ENCODE measurements at regions not wholly inside any gene's neighbourhood (a gene's known extent, or its start where the extent isn't known, plus 50 kb on each side); places are given as distances from the start of the nearest gene placed in this dataset.
"Not testable (repeated sequence)": the region's sequence is repeated elsewhere in the genome, so short reads cannot be mapped to it uniquely, and the experiment has no call there.

GRCh38 chr6:22129751-22130150, 167.1 kb downstream of the PRL start:
- DNase-seq, result no peak

- DNase-seq, result no peak
These were observed 164.2 kb downstream of the PRL start for GRCh38 chr6:22132656-22133055.

DNA sequence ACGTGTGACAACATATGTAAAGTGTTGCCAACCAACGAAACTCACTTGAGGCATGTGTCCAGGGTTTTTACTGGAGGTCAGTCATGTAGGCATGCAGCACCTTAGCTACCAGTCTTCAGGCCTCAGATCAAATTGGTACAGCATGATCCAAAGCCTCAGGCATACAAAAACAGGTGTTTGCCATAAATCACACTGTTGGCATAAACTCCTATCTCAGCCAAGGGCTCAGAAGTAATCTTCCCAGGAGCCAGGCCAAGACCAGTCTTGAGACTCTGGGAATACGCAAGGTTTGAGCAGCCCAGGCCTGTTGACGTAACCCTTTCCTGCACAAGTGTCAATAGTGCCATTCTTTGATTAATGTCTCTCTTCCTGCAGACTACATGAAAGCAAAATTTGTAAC, 163.5 kb downstream of the PRL start:
- DNase-seq, result no peak

DNA sequence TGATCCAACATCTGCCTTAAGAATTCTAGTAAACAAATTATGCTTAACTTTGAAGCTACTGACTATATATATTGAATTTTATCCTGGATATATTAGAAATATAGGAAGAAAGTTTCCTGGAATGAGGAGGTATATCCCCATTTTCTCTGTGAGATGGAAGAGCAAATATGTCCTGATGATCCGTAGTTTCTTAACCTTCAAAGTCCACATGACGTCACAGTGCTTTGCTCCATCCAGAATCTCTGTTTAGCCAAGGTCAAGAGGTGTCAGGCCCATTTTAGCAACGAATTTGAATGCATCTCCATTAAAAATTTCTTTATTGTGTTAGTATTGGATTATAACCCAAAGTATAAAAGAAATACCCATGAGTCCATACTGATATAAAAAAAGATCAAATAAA, 162.5 kb downstream of the PRL start:
- DNase-seq, result no peak

DNA sequence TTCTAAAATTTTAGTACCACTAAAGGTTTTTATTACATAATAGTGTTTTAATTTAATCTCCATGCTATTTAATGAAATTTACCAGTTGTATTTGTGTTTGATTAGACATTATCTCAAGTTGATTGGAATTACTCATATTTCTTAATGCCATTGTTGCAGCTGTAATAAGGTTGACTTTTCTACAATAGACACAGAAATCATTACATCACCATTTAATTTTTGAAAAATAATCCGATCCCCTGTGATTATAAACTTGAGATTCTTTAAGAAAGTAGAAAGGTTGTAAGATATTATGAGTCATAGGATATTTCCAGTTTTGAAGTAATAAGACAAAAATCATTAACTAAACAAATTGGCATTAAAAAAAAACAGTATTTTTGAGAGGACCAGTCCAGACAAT, 161.4 kb downstream of the PRL start:
- DNase-seq, result no peak

- DNase-seq, result not testable (repeated sequence)
These were observed 156.1 kb downstream of the PRL start for GRCh38 chr6:22140736-22141135.

GRCh38 chr6:22141241-22141745, 155.5 kb downstream of the PRL start:
- DNase-seq, result no peak

- DNase-seq, result no peak
These were observed 154.0 kb downstream of the PRL start for GRCh38 chr6:22142856-22143255.

GRCh38 chr6:22145376-22145775, 151.5 kb downstream of the PRL start:
- no peak for DNase-seq

DNA sequence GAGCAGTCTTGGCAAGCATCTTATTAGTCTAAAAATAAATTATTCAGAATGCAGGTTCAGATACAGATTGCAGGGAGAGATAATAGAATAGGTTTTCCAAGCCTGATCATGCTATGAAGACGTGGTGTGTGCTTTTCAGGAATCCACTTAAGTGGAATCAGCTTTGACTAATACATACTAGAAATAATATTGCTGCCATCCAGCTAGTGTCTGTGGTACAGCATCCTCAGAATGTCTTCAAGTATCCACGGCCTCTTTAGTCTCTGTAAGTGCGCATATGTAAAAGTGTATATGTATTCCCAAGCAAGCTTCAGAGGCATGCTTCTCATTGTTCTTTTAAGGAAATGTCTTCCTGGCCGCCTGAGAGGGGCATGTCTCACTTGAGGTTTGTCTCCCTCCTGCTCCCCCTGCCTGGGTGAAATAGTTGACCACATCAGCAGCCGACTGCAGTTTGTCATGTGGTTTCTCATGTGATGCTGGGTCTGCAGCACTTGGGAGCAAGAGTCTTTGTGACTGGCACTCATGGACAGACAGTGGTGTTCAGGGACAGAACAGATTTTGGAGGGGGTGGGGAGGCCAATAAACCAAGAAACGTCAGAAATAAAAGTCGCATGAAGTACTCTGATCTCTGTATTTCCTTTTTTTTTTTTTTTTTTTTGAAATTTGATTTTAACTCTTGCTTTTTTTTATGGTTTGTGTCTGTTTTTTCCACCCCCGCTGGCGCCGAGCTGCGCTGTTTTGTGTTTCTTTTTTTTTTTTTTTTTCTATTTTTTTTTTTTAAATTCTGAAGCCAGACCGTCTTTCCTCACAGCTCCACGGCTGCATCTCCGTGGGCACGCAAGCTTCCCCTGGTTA, 150.8 kb downstream of the PRL start:
- DNase-seq, result no peak

GRCh38 chr6:22146678-22146930, 150.2 kb downstream of the PRL start:
- no peak for DNase-seq

- no peak for DNase-seq
These were observed 149.7 kb downstream of the PRL start for GRCh38 chr6:22146931-22147701.

GRCh38 chr6:22147921-22148776, 148.7 kb downstream of the PRL start:
- DNase-seq, result no peak

DNA sequence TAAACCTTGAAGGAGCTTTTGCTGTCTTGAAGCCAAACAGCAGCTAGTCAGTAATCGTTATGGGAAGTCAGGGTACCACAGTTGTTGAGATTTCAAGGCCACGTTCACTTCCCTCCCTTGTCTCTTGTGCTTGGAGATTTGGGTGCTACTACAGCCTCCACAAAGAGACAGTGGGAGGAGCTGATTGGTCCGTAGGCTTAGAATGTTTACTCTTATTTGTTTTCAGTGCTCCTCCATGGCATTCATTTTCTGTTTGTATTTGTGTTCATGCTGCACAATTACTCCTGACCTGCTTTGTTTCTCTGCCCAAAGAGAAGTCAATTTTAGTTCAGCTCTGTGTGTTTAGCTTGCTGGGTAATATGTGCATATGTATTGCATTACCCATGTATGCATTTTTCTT, 147.7 kb downstream of the PRL start:
- no peak for DNase-seq

DNA sequence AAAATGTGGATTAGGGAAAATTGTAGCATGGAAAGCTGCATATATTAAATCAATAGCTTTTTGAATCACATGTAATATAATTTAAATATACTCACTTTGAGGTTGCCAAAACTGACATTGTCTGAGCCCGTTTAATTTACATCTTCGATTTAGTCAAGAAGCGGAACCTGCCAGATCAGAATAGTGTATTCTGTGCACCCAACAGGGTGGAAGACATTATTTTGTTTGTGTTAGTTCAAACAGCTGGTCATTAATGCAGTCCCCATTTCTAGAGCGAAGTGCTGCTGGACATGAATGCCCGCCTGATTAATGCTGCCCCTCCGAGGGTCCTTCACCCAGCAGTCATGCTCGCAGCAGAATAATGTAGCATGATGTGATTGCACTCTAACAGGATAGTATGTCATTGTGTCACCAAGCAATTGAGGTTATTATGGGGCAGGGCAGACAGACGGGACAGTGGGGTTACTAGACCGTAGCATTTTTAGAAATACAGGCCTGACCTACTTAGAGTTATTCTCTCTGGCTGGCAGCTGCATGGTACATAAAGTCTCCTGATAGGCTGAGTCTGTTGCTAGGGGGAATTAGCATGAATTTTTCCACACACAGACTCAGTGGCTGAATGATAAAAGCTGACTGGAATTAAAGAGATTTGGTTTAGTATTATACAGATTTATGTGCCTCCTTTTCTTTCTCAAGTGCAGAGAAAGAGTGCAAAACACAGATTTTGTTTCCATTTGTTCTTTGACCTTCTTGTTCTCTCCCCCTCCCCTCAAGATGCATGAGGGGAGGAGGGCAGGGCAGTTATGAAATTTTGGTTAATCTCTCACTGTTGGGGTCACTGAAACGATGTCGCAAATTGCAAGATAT, 147.1 kb downstream of the PRL start:
- no peak for DNase-seq

GRCh38 chr6:22150368-22151035, 146.3 kb downstream of the PRL start:
- no peak for DNase-seq

DNA sequence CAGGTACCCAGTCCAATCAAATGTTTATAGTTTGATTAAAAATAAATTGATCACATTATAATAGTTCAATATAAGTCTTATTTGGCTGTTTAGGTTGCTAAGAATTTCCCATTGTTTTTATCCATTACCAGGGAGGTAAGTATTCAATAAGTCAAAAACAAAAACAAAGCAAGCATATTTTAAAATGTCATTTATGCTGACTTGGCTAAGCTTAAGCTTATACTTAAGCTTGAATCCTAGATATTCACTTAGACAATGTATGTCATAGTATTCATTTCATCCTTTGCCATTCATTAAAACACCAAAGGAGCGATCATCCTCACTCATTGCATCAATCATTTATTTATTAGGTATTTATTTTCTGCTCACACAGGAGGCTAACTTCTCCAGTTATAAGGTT, 144.9 kb downstream of the PRL start:
- DNase-seq, result no peak

GRCh38 chr6:22152841-22153240, 144.0 kb downstream of the PRL start:
- no peak for DNase-seq

GRCh38 chr6:22153384-22154158, 143.3 kb downstream of the PRL start:
- no peak for DNase-seq

- no peak for DNase-seq
These were observed 141.3 kb downstream of the PRL start for GRCh38 chr6:22155551-22155950.

- no peak for DNase-seq
These were observed 139.6 kb downstream of the PRL start for GRCh38 chr6:22157233-22157632.

Measured in CD4-positive, alpha-beta T cell treated with Interleukin-17A for 1 hour (primary cell).